K562 (cell line): ENCODE measurements at regions not wholly inside any gene's neighbourhood (a gene's known extent, or its start where the extent isn't known, plus 50 kb on each side); places are given as distances from the start of the nearest gene placed in this dataset.

ENCODE experiments used
- ATAC-seq: fragments of 200-7000 bp; cut with Tn5 transposase; 3 replicates; pipeline ENCODE4 v1.9.1; 2020; ENCODE audit warnings: moderate library complexity
- BruUV-seq: library from RNA; stranded (reverse); fragments of 400-500 nt; replicated peaks from 2 replicates; lab custom pipeline; 2021; lab: Mats Ljungman, UMichigan
- CTCF ChIA-PET: fragments of 300-600 bp; formaldehyde crosslinking; extraction: SDS; loops from one replicate; lab custom pipeline; 2021; ENCODE audit warnings: low intra/inter-chr PET ratio; lab: Yijun Ruan, JAX
- POLR2A ChIA-PET: fragments of 300-600, 350-650 bp; sonication (Branson Sonifier 250); formaldehyde crosslinking; extraction: SDS; loops from one replicate; lab custom pipeline; 2021; ENCODE audit warnings: antibody characterized with exemption, inconsistent platforms; lab: Yijun Ruan, JAX
- DNase-seq, 4 experiments: peaks; one replicate each; pipeline versions ENCODE4 v3.0.0 to v3.0.0-alpha.2; 2011 to 2018; ENCODE audit warnings: low spot score in 3 of 4, mixed read lengths in 3 of 4; ENCODE audit errors: extremely low read depth in 1 of 4
- FAIRE-seq: peaks from 2 replicates; lab custom pipeline; 2011; peaks lifted over from hg19 to GRCh38; lab: Jason Lieb, UNC
- H2AFZ ChIP-seq: 2 replicates; pipeline ENCODE4 v1.6.0; 2011; ENCODE audit warnings: low read depth, low read length, control low read depth, inconsistent platforms
- H3K27ac ChIP-seq: fragments of 200-600 bp; 3 replicates; pipeline ENCODE4 v1.8.0; 2011; ENCODE audit warnings: low read depth, mild to moderate bottlenecking, control low read depth, inconsistent platforms, low read length, moderate library complexity, mixed read lengths; ENCODE audit errors: extremely low read depth
- H3K27me3 ChIP-seq, 2 experiments: fragments of 300-600 bp in 1 of 2; 2 replicates in 1 of 2; 3 replicates in 1 of 2; pipeline versions ENCODE4 v1.6.0 to v1.8.0; 2011; ENCODE audit warnings: inconsistent platforms in 2 of 2, low read length in 2 of 2, mild to moderate bottlenecking in 1 of 2, mixed read lengths in 1 of 2, moderate library complexity in 1 of 2; ENCODE audit not compliant: control insufficient read depth in 2 of 2, insufficient read depth in 2 of 2
- H3K36me3 ChIP-seq: fragments of 300-600 bp; 3 replicates; pipeline ENCODE4 v1.8.0; 2011; ENCODE audit warnings: mild to moderate bottlenecking, low read length, inconsistent platforms; ENCODE audit not compliant: control insufficient read depth, insufficient read depth
- H3K4me1 ChIP-seq, 2 experiments: fragments of 200-600 bp in 1 of 2; replicated peaks in 1 of 2; 2 replicates in 1 of 2; 3 replicates in 1 of 2; pipeline versions ENCODE4 v1.5.1 to v1.8.0; 2011; ENCODE audit warnings: inconsistent platforms in 2 of 2, low read length in 2 of 2, mild to moderate bottlenecking in 1 of 2, mixed read lengths in 1 of 2, moderate library complexity in 1 of 2; ENCODE audit not compliant: control insufficient read depth in 2 of 2, insufficient read depth in 2 of 2
- H3K4me2 ChIP-seq: 2 replicates; pipeline ENCODE4 v1.6.1; 2011; ENCODE audit warnings: low read length, control low read depth, inconsistent platforms, mixed read lengths; ENCODE audit not compliant: insufficient read depth
- H3K4me3 ChIP-seq: fragments of 200-600 bp; sonication (generic), shearing (Covaris generic); 2 replicates; pipeline ENCODE4 v1.5.1; 2016; ENCODE audit warnings: control low read depth, inconsistent platforms
- H3K79me2 ChIP-seq: fragments of 200-600 bp; 3 replicates; pipeline ENCODE4 v1.8.0; 2011; ENCODE audit warnings: low read length, inconsistent platforms; ENCODE audit not compliant: control insufficient read depth, insufficient read depth
- H3K9ac ChIP-seq, 2 experiments: 2 replicates each; pipeline versions ENCODE4 v1.6.0 to v1.6.1; 2011; ENCODE audit warnings: low read depth in 2 of 2, low read length in 2 of 2, control low read depth in 1 of 2, inconsistent platforms in 1 of 2, mild to moderate bottlenecking in 1 of 2, mixed read lengths in 1 of 2; ENCODE audit not compliant: insufficient read depth in 1 of 2
- H3K9me1 ChIP-seq: one replicate; pipeline ENCODE4 v1.6.0; 2011; ENCODE audit warnings: inconsistent platforms, mild to moderate bottlenecking, low read length, moderate library complexity; ENCODE audit not compliant: control insufficient read depth, insufficient read depth
- H3K9me3 ChIP-seq: replicated peaks from 2 replicates; pipeline ENCODE4 v1.5.1; 2011; ENCODE audit warnings: low read depth, low read length, inconsistent platforms; ENCODE audit not compliant: control insufficient read depth, insufficient read depth
- H4K20me1 ChIP-seq: replicated peaks from 2 replicates; pipeline ENCODE4 v1.6.1; 2011; ENCODE audit warnings: low read length, inconsistent platforms, mixed read lengths; ENCODE audit not compliant: control insufficient read depth, insufficient read depth
- CBX2 ChIP-seq: fragments of 200-600 bp; sonication (generic); IDR thresholded peaks from one replicate; pipeline ENCODE4 v1.6.1; 2012; ENCODE audit warnings: mild to moderate bottlenecking, low read length, inconsistent platforms; ENCODE audit not compliant: insufficient read depth, poor library complexity, severe bottlenecking
- FOS ChIP-seq: IDR thresholded peaks from 3 replicates; pipeline ENCODE4 v1.6.1; 2011; ENCODE audit not compliant: insufficient read length; ENCODE audit errors: extremely low read depth
- GATAD2B ChIP-seq: fragments of 450-650 bp; IDR thresholded peaks from 2 replicates; pipeline ENCODE4 v1.6.1; 2017; ENCODE audit warnings: mild to moderate bottlenecking, borderline replicate concordance
- IRF2 ChIP-seq: sonication (generic); formaldehyde crosslinking; IDR thresholded peaks from 2 replicates; pipeline ENCODE4 v1.8.1; 2022; ENCODE audit warnings: mild to moderate bottlenecking, missing genetic modification reagents
- KDM2B ChIP-seq: fragments of 250-450 bp; sonication (Bioruptor Pico); IDR thresholded peaks from 2 replicates; pipeline ENCODE4 v1.8.0; 2021; ENCODE audit warnings: mild to moderate bottlenecking, moderate library complexity
- NFE2 ChIP-seq: IDR thresholded peaks from 2 replicates; pipeline ENCODE4 v1.6.1; 2014; ENCODE audit warnings: antibody characterized with exemption, low read depth
- POLR2AphosphoS2 ChIP-seq: IDR thresholded peaks from 2 replicates; pipeline ENCODE4 v1.6.1; 2012; ENCODE audit warnings: low read length, improper control_type of control experiment
- RBM15 ChIP-seq: fragments of 200-400 bp; formaldehyde crosslinking; IDR thresholded peaks from 2 replicates; pipeline ENCODE4 v1.6.1; 2018; ENCODE audit warnings: mild to moderate bottlenecking, low read length, moderate library complexity; ENCODE audit not compliant: insufficient read depth
- ZEB2 ChIP-seq: fragments of 450-650 bp; IDR thresholded peaks from 2 replicates; pipeline ENCODE4 v1.6.1; 2016
- ZNF224 ChIP-seq: sonication (generic); formaldehyde crosslinking; IDR thresholded peaks from 2 replicates; pipeline ENCODE4 v1.8.0; 2022; ENCODE audit warnings: mild to moderate bottlenecking, missing genetic modification reagents
- ZNF3 ChIP-seq: fragments of 250-450 bp; sonication (Bioruptor Pico); IDR thresholded peaks from 2 replicates; pipeline ENCODE4 v1.5.0; 2021; ENCODE audit warnings: mild to moderate bottlenecking, moderate library complexity
- ZNF311 ChIP-seq: fragments of 250-450 bp; sonication (Bioruptor Pico); IDR thresholded peaks from 2 replicates; pipeline ENCODE4 v1.4.0; 2020; ENCODE audit warnings: mild to moderate bottlenecking, moderate library complexity
- WGBS: fragments of 100-300 bp; shearing (Covaris generic); methylation state at CpG from one replicate; pipeline ENCODE4 v1.1.6; 2016; ENCODE audit warnings: low coverage, mixed read lengths; ENCODE audit not compliant: insufficient coverage; ENCODE audit errors: missing lambda C conversion rate; 5-methylcytosine and 5-hydroxymethylcytosine counted together
- in situ Hi-C: fragments of 300-500 bp; cut with MboI; formaldehyde crosslinking; loops from 4 replicates; pipeline ENCODE4 v1.15.0; 2018; ENCODE audit warnings: inconsistent platforms, mixed read lengths
- intact Hi-C: fragments of 100-400 bp; cut with micrococcal nuclease; formaldehyde crosslinking; loops from 2 replicates; pipeline ENCODE4 v1.14.2; 2022
- TF ChIP-seq, protein P1 (sequence below): sonication (generic); formaldehyde crosslinking; IDR thresholded peaks from 2 replicates; pipeline ENCODE4 v1.8.0; 2023; ENCODE audit warnings: missing genetic modification reagents, mild to moderate bottlenecking, borderline replicate concordance
- TF ChIP-seq, protein P2 (sequence below): fragments of 250-450 bp; sonication (Bioruptor Pico); IDR thresholded peaks from 2 replicates; pipeline ENCODE4 v1.5.0; 2022; ENCODE audit warnings: mild to moderate bottlenecking

DNA sequence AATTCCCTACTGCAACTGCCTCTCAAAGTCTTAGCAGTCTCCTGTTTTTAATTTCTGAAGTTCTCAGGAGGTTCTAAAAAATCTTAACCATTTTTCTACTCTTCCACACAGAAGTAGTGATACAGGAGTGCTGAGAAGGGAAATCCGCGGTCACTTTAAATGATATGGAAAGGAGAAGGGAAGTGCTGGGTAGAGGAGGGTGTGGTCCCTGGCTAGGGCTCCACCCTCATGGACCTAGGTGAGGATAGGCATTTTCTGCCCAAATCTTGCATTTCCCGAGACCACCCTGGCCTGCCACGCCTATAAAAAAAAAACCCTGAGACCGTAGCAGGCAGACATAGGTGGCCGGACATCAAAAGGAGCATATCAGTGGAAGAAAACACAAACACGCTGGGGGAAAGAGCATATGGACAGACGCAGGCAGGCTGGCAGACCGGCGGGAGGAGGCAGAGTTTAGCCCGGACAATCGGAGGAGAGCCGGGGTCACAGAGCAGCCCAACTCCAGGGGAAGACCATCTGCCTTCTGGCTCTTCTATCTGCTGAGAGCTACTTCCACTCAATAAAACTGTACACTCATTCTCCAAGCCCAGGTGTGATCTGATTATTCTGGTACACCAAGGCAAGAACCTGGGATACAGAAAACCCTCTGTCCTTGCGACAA, 85.7 kb downstream of the POU3F4 start:
- Histone ChIP-seq H3K9me1 (no peaks in the 10 kb centered on the region), H3K27ac (no peak overlapping the region), H3K4me3 (no peak overlapping the region), H3K4me2 (no peak overlapping the region), H3K4me1 (no peaks in the 10 kb centered on the region), H3K9ac (no peak overlapping the region), H2AFZ (no peak overlapping the region), H3K79me2 (no peaks in the 10 kb centered on the region), H3K9me3 (no peaks in the 10 kb centered on the region), H3K27me3 (no peaks in the 10 kb centered on the region), H3K36me3 (no peaks in the 10 kb centered on the region), H4K20me1 (no peaks in the 10 kb centered on the region)
- intact Hi-C loops = no loop called here
- POLR2A ChIA-PET = no interaction called here
- no peak for DNase-seq
- ATAC-seq = no peak
- in situ Hi-C loops = no loop called here
- BruUV-seq = no TSS peak
- 0% methylated on average over 7 of the region's 14 CpGs for WGBS
- CTCF ChIA-PET = no interaction called here
- no peak for FAIRE-seq
- no peak for TF ChIP-seq POLR2AphosphoS2
- TF ChIP-seq KDM2B (CRISPR knock-in tag) = no peak
- TF ChIP-seq CBX2 = no peak
- TF ChIP-seq, protein P1, sequence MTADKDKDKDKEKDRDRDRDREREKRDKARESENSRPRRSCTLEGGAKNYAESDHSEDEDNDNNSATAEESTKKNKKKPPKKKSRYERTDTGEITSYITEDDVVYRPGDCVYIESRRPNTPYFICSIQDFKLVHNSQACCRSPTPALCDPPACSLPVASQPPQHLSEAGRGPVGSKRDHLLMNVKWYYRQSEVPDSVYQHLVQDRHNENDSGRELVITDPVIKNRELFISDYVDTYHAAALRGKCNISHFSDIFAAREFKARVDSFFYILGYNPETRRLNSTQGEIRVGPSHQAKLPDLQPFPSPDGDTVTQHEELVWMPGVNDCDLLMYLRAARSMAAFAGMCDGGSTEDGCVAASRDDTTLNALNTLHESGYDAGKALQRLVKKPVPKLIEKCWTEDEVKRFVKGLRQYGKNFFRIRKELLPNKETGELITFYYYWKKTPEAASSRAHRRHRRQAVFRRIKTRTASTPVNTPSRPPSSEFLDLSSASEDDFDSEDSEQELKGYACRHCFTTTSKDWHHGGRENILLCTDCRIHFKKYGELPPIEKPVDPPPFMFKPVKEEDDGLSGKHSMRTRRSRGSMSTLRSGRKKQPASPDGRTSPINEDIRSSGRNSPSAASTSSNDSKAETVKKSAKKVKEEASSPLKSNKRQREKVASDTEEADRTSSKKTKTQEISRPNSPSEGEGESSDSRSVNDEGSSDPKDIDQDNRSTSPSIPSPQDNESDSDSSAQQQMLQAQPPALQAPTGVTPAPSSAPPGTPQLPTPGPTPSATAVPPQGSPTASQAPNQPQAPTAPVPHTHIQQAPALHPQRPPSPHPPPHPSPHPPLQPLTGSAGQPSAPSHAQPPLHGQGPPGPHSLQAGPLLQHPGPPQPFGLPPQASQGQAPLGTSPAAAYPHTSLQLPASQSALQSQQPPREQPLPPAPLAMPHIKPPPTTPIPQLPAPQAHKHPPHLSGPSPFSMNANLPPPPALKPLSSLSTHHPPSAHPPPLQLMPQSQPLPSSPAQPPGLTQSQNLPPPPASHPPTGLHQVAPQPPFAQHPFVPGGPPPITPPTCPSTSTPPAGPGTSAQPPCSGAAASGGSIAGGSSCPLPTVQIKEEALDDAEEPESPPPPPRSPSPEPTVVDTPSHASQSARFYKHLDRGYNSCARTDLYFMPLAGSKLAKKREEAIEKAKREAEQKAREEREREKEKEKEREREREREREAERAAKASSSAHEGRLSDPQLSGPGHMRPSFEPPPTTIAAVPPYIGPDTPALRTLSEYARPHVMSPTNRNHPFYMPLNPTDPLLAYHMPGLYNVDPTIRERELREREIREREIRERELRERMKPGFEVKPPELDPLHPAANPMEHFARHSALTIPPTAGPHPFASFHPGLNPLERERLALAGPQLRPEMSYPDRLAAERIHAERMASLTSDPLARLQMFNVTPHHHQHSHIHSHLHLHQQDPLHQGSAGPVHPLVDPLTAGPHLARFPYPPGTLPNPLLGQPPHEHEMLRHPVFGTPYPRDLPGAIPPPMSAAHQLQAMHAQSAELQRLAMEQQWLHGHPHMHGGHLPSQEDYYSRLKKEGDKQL (CRISPR knock-in tag) = no peak
- TF ChIP-seq FOS = no peak
- no peak for TF ChIP-seq ZEB2
- no peak for TF ChIP-seq NFE2
- TF ChIP-seq ZNF311 (CRISPR knock-in tag) = no peak
- no peak for TF ChIP-seq RBM15
- no peak for TF ChIP-seq ZNF224
- no peak for TF ChIP-seq GATAD2B
- TF ChIP-seq, protein P2, sequence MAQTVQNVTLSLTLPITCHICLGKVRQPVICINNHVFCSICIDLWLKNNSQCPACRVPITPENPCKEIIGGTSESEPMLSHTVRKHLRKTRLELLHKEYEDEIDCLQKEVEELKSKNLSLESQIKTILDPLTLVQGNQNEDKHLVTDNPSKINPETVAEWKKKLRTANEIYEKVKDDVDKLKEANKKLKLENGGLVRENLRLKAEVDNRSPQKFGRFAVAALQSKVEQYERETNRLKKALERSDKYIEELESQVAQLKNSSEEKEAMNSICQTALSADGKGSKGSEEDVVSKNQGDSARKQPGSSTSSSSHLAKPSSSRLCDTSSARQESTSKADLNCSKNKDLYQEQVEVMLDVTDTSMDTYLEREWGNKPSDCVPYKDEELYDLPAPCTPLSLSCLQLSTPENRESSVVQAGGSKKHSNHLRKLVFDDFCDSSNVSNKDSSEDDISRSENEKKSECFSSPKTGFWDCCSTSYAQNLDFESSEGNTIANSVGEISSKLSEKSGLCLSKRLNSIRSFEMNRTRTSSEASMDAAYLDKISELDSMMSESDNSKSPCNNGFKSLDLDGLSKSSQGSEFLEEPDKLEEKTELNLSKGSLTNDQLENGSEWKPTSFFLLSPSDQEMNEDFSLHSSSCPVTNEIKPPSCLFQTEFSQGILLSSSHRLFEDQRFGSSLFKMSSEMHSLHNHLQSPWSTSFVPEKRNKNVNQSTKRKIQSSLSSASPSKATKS (CRISPR knock-in tag) = no peak
- TF ChIP-seq ZNF3 (CRISPR knock-in tag) = no peak
- TF ChIP-seq IRF2 = no peak
